Transverse colon (tissue), 4 donors: ENCODE measurements at regions not wholly inside any gene's neighbourhood (a gene's known extent, or its start where the extent isn't known, plus 50 kb on each side); places are given as distances from the start of the nearest gene placed in this dataset.
"Not testable (repeated sequence)": the region's sequence is repeated elsewhere in the genome, so short reads cannot be mapped to it uniquely, and the experiment has no call there.

ENCODE experiments used
- DNase-seq: peaks from one replicate; pipeline ENCODE4 v3.0.0-alpha.2; 2019
- H3K27ac ChIP-seq, 4 donors: fragments of 200-600 bp; sonication (generic); 2 replicates each; pipeline ENCODE4 v1.5.1; 2016 to 2018; ENCODE audit warnings: inconsistent platforms in 4 of 4
- H3K27me3 ChIP-seq: fragments of 200-600 bp; sonication (generic); 2 replicates; pipeline ENCODE4 v1.5.1; 2017; ENCODE audit warnings: inconsistent platforms
- H3K36me3 ChIP-seq, 4 donors: fragments of 200-600 bp; sonication (generic); 2 replicates each; pipeline ENCODE4 v1.5.1; 2017 to 2019; ENCODE audit warnings: inconsistent platforms in 4 of 4
- H3K4me1 ChIP-seq, 4 donors: fragments of 200-600 bp; sonication (generic); 2 replicates each; pipeline ENCODE4 v1.5.1; 2017 to 2020; ENCODE audit warnings: inconsistent platforms in 4 of 4
- H3K4me3 ChIP-seq, 4 donors: fragments of 200-600 bp; sonication (generic); 1 replicate in 1 of 4; 2 replicates in 3 of 4; pipeline versions ENCODE4 v1.5.1 to v1.6.1; 2017 to 2019; ENCODE audit warnings: inconsistent platforms in 4 of 4
- H3K9me3 ChIP-seq, 2 donors: fragments of 200-600 bp; sonication (generic); 2 replicates each; pipeline ENCODE4 v1.5.1; 2017 to 2019; ENCODE audit warnings: inconsistent platforms in 2 of 2
- EP300 ChIP-seq: sonication (generic); formaldehyde crosslinking; IDR thresholded peaks from one replicate; pipeline ENCODE4 v1.6.1; 2017; ENCODE audit warnings: antibody characterized with exemption, low read depth
- POLR2A ChIP-seq: fragments of 450-650 bp; IDR thresholded peaks from one replicate; pipeline ENCODE4 v1.6.1; 2016; ENCODE audit warnings: antibody characterized with exemption, mild to moderate bottlenecking, moderate library complexity
- POLR2AphosphoS5 ChIP-seq, 3 donors: sonication (generic); formaldehyde crosslinking; IDR thresholded peaks; one replicate each; pipeline ENCODE4 v1.6.1; 2016; ENCODE audit warnings: antibody characterized with exemption in 3 of 3
- WGBS, 2 donors: methylation state at CpG; one replicate each; pipeline ENCODE4 v1.1.5; 2018; ENCODE audit warnings: low coverage in 1 of 2; 5-methylcytosine and 5-hydroxymethylcytosine counted together
- in situ Hi-C, 4 donors: fragments of 200-750 bp; cut with MboI; loops; one replicate each; pipeline versions ENCODE4 v1.15.0 to v1.15.1; 2017; ENCODE audit warnings: low sequenced_read_pairs in 3 of 4, low pct_ligation_motif_present in 1 of 4, low pct_unique_long_range_greater_than_20kb in 1 of 4
- intact Hi-C: fragments of 100-400 bp; cut with DNase I; formaldehyde crosslinking; loops from one replicate; pipeline ENCODE4 v1.15.1; 2023; ENCODE audit warnings: low total_unique reads
- TF ChIP-seq, protein P1 (sequence below), 5 experiments: fragments of 200-600 bp in 3 of 5; fragments of 450-650 bp in 2 of 5; sonication (generic) in 3 of 5; IDR thresholded peaks; 1 replicate in 2 of 5; 2 replicates in 3 of 5; pipeline ENCODE4 v1.5.1; 2016 to 2017; ENCODE audit warnings: antibody characterized with exemption in 5 of 5, inconsistent platforms in 3 of 5, mild to moderate bottlenecking in 2 of 5, moderate library complexity in 1 of 5

DNA sequence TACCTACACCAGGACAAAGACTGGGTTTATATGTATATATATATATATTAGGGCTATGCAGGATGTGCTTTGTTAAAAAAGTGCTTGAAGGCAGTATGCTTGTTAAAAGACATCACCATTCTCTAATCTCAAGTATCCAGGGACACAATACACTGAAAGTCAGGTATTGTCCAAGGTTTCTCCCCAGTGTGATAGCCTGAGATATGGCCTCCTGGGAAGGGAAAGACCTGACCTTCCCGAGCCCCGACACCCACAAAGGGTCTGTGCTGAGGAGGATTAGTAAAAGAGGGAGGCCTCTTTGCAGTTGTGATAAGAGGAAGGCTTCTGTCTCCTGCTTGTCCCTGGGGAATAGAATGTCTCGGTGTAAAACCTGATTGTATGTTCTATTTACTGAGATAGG, 156.9 kb downstream of the GPX5 start:
- no peaks in the 10 kb centered on the region for H3K9me3 ChIP-seq
- peaks cover 93% of the 10 kb centered on the region for H3K27me3 ChIP-seq
- WGBS, 2 donors = 26 to 39% methylated on average over 3 of the region's 3 CpGs
- no peak for TF ChIP-seq EP300
- no peak for TF ChIP-seq POLR2A
- no peak for TF ChIP-seq POLR2AphosphoS5 (IDR thresholded peaks at IDR 0.05)
- TF ChIP-seq, protein P1, sequence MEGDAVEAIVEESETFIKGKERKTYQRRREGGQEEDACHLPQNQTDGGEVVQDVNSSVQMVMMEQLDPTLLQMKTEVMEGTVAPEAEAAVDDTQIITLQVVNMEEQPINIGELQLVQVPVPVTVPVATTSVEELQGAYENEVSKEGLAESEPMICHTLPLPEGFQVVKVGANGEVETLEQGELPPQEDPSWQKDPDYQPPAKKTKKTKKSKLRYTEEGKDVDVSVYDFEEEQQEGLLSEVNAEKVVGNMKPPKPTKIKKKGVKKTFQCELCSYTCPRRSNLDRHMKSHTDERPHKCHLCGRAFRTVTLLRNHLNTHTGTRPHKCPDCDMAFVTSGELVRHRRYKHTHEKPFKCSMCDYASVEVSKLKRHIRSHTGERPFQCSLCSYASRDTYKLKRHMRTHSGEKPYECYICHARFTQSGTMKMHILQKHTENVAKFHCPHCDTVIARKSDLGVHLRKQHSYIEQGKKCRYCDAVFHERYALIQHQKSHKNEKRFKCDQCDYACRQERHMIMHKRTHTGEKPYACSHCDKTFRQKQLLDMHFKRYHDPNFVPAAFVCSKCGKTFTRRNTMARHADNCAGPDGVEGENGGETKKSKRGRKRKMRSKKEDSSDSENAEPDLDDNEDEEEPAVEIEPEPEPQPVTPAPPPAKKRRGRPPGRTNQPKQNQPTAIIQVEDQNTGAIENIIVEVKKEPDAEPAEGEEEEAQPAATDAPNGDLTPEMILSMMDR (IDR thresholded peaks at IDR 0.05) = no peak
- H3K4me3 ChIP-seq = no peak overlapping the region
- intact Hi-C loops = no loop called here
- no peak for DNase-seq
- in situ Hi-C loops = loop anchor here (5.0 to 25.0 kb wide), 3 partner anchors 332 to 905 kb away; partner anchors contain the start of gene OR2H2 (in 3 of the 4)
- no peaks in the 10 kb centered on the region for H3K36me3 ChIP-seq
- H3K27ac ChIP-seq = no peak overlapping the region
- no peaks in the 10 kb centered on the region for H3K4me1 ChIP-seq

- in situ Hi-C loops = loop anchor here (5.0 to 25.0 kb wide), 3 partner anchors 332 to 904 kb away; partner anchors contain the start of gene OR2H2 (in 3 of the 4)
- H3K4me1 ChIP-seq, H3K4me3 ChIP-seq, intact Hi-C loops, H3K27ac ChIP-seq, H3K36me3 ChIP-seq, DNase-seq, H3K9me3 ChIP-seq: not testable (repeated sequence)
- 53 to 64% methylated on average over 9 to 16 of the region's 16 CpGs for WGBS, 2 donors
- H3K27me3 ChIP-seq = peaks cover 93% of the 10 kb centered on the region
Measured at GRCh38 chr6:28682956-28683685, 157.4 kb downstream of the GPX5 start.

DNA sequence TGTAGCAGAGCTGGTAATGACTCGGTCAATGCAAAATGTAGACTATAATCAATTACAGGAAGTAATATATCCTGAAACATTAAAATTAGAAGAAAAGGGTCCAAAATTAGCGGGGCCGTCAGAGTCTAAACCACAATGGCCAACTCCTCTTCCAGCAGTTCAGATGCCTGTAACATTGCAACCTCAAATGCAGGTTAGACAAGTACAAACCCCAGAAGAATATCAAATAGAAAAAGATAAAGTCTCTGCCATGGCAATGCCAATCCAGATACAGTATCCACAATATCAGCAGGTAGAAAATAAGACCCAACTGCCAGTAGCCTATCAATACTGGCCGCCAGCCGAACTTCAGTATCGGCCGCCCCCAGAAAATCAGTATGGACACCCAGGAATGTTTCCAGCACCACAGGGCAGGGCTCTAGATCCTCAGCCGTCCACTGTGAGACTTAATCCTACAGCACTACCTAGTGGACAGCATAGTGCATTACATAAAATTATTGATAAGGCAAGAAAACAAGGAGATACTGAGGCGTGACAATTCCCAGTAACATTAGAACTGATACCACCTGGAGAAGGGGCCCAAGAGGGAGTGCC, 158.4 kb downstream of the GPX5 start:
- TF ChIP-seq POLR2A = no peak
- TF ChIP-seq POLR2AphosphoS5 (IDR thresholded peaks at IDR 0.05) = no peak
- TF ChIP-seq, protein P1 (IDR thresholded peaks at IDR 0.05) = peak; percentile 27 to 50 (median 36)
- no peak for TF ChIP-seq EP300
- Histone ChIP-seq H3K36me3 (no peaks in the 10 kb centered on the region), H3K4me3 (no peak overlapping the region), H3K27ac (no peak overlapping the region), H3K4me1 (no peaks in the 10 kb centered on the region), H3K27me3 (peaks cover 97% of the 10 kb centered on the region), H3K9me3 (no peaks in the 10 kb centered on the region)
- WGBS, 2 donors = 13 to 42% methylated on average over 2 to 9 of the region's 9 CpGs
- DNase-seq = peak; percentile 8
- intact Hi-C loops (no loop called here), in situ Hi-C loops (loop anchor here (5.0 to 25.0 kb wide), 3 partner anchors 331 to 903 kb away; partner anchors contain the start of gene OR2H2 (in 3 of the 4))

GRCh38 chr6:28685960-28686359, 160.3 kb downstream of the GPX5 start:
- H3K27me3 ChIP-seq = peaks cover 92% of the 10 kb centered on the region
- intact Hi-C loops = loop anchor here (5.0 kb wide), 1 partner anchor 331 kb away; no protein-coding TSS in a partner anchor

GRCh38 chr6:28686446-28687027, 160.9 kb downstream of the GPX5 start:
- H3K36me3 ChIP-seq, H3K9me3 ChIP-seq, H3K4me1 ChIP-seq, H3K27ac ChIP-seq, H3K4me3 ChIP-seq: not testable (repeated sequence)
- WGBS, 2 donors = 2 to 5% methylated on average over 8 to 11 of the region's 11 CpGs
- peak; percentile 20 for DNase-seq
- in situ Hi-C loops = loop anchor here (10.0 to 25.0 kb wide), 2 partner anchors 328 to 901 kb away; partner anchors contain the start of gene OR2H2 (in 3 of the 4)
- peaks cover 86% of the 10 kb centered on the region for H3K27me3 ChIP-seq
- intact Hi-C loops = loop anchor here (5.0 kb wide), 1 partner anchor 331 kb away; no protein-coding TSS in a partner anchor
- TF ChIP-seq, protein P1 (IDR thresholded peaks at IDR 0.05) = peak; percentile 71 to 80 (median 76)

More at GRCh38 chr6:28685960-28686359, 160.3 kb downstream of the GPX5 start:
- not testable (repeated sequence) for DNase-seq, H3K9me3 ChIP-seq, H3K4me3 ChIP-seq, H3K27ac ChIP-seq, H3K36me3 ChIP-seq, H3K4me1 ChIP-seq
- 31 to 32% methylated on average over 2 to 3 of the region's 3 CpGs for WGBS, 2 donors
- in situ Hi-C loops = loop anchor here (10.0 to 25.0 kb wide), 2 partner anchors 329 to 901 kb away; partner anchors contain the start of gene OR2H2 (in 3 of the 4)

- H3K36me3 ChIP-seq, H3K9me3 ChIP-seq, H3K27ac ChIP-seq, DNase-seq, H3K4me1 ChIP-seq, H3K4me3 ChIP-seq: not testable (repeated sequence)
- peaks cover 81% of the 10 kb centered on the region for H3K27me3 ChIP-seq
- 37 to 42% methylated on average over 6 to 7 of the region's 7 CpGs for WGBS, 2 donors
- intact Hi-C loops (loop anchor here (5.0 kb wide), 1 partner anchor 330 kb away; no protein-coding TSS in a partner anchor), in situ Hi-C loops (loop anchor here (10.0 to 25.0 kb wide), 2 partner anchors 327 to 900 kb away; partner anchors contain the start of gene OR2H2 (in 3 of the 4))
Measured at GRCh38 chr6:28687309-28687981, 161.8 kb downstream of the GPX5 start.
